ENCODE measurements at regions not wholly inside any gene's neighbourhood (a gene's known extent, or its start where the extent isn't known, plus 50 kb on each side); places are given as distances from the start of the nearest gene placed in this dataset.
A peak's percentile ranks its signal among the peaks of the same experiment; 100 is the strongest.
"Not testable (repeated sequence)": the region's sequence is repeated elsewhere in the genome, so short reads cannot be mapped to it uniquely, and the experiment has no call there.

DNA sequence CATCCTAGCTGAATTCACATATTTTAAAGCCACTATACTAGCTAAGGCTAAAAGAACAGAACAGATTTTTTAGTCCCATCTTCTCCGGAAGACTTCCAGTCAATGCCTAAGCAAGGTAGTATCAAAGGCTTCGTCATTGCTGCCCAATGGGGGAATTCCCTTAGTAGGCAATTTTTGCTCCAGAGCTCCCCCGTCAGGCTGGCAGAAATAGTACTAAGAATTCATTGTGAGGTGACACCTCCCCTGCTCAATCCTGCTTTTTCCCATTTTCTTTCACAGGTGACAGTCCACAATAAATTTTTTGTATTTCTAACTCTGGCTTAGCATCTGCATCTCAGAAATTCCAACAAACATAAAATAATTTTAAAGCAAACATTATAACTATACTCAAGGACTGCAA is 52.8 kb upstream of the SRSF6 start:
- no peak for DNase-seq (ENCODE audit: low spot score)

DNA sequence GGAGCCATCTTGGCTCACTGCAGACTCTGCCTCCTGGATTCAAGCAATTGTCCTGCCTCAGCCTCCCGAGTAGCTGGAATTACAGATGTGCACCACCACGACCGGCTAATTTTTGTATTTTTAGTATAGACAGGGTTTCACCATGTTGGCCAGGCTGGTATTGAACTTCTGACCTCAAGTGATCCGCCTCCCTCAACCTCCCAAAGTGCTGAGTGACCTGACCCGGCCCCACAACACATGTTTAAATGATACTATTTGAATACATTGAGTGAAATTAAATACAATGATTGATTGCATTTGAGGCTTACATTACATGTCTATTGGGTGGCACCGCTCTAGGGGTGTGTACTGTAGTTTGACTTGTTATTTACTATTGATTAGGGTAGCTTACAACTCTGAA is 56.8 kb upstream of the SRSF6 start:
- DNase-seq (ENCODE audit: low spot score) = not testable (repeated sequence)

GRCh38 chr20:43398676-43399324 is 58.9 kb upstream of the SRSF6 start:
- no peak for DNase-seq (ENCODE audit: low spot score)

DNA sequence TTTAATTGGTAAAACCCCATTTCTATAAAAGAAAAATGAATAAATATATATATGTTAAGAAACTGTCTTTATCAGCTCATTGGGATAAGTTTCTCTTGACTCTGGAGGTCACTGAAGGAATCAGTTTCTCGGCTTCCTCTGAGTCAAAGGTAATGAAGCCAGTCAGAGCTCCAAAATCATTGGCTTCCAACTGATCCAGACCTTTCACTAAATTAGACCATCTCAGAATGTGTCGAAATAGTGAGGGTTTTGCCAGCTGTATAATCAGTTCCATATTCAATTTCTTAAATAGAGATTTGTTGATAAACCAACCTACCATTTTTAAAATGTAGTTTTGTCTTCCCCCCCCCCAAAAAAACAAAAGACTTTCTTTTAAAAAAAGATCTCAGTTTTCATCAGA is 60.5 kb upstream of the SRSF6 start:
- no peak for DNase-seq (ENCODE audit: low spot score)

DNA sequence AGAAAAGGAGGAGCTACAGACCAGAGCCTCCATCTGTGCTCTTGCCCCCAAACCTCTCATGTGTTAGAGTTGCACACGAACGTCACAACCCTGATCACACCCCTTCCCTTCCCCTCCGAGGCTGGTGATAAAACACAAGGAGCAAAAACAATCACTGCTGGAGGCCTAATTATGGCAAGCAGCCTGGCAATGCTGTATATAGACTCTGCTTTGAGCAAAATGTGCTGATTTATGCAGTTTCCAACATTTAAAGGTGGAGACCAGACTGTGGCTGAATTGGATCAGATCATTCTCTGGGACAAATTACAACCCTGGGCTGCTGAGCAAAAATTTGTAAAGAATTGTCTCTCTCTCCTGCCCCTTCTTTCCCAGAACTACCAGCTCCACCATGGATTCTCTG is 64.6 kb upstream of the SRSF6 start:
- DNase-seq (ENCODE audit: low spot score) = no peak

- DNase-seq (ENCODE audit: low spot score) = no peak
Observed at GRCh38 chr20:43392561-43392960, 65.1 kb upstream of the SRSF6 start.

DNA sequence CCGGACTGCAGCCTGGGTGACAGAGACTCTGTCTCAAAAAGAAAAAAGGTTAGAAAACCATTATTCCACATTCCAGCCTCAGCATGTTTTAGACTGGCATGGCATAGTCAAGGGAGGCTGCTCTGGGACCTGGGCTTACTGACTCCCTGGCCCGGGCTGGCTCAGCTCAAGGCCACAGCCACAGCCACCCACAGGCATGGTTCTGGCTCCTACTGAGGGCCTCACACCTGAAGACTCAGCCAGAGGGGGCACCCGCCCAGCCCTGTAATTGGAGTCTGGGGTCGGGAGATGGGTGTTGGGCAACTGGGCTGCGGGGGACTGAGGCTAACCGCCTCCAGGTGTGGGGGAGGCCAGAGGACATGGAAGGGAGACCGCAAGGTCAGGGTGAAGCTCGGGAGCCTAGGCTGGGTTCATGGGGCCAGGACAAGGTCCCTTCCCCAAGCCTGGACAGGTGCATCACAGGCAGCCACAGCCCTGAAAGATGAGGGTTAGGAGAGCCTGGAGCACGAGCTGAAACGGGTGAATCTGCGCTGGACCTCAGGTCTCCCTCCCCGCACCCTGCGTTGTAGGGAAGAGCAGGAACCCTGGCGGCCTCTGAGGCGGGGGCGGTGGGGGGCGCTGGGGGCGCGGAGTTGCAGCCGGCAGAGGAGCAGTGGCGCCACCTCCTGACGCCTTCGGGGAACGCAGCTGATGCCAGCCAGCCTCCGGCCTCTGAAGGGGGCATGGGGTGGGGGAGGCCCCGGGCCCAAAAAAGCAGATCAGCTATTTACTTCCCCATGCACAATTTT is 67.7 kb upstream of the SRSF6 start:
- DNase-seq (ENCODE audit: low spot score) = no peak

- no peak for DNase-seq (ENCODE audit: low spot score)
Observed at GRCh38 chr20:43389211-43389610, 68.5 kb upstream of the SRSF6 start.

DNA sequence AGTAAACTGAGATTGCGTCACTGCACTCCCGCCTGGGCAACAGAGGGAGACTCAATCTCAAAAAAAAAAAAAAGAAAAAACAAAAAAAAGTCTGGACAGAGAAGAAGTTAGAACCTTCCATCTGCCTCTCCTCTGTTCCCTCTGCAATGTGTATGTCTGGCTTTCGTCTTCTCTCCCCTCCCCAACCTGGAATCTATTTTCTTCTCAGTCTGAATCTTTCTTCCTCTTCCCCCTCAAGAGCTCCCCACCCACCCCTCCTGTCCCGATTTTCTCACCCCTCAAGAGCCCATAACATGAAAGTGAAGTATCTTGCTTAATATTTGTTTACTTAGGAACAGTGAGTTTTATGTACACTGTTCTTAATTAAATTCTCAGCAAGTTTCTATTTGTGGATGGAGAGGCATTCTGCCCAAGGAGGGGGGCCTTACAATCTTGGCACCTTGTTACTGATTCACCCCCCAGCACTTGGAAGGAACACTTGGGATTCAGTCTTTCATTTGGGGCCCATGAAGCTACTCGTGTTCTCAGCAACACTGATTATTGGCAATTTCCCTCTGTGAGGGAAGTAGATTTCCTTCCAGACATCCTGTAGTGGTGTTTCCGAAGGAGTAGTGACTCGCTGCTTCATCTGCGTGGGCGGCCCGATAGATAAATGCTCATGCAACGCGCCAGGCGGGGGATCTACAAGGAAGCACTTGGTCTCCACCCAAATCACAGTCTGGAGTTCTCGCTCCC is 69.3 kb upstream of the SRSF6 start:
- no peak for DNase-seq (ENCODE audit: low spot score)

GRCh38 chr20:43387737-43388136 is 70.0 kb upstream of the SRSF6 start:
- DNase-seq (ENCODE audit: low spot score) = no peak

- no peak for DNase-seq (ENCODE audit: low spot score)
Observed at GRCh38 chr20:43386878-43387277, 70.8 kb upstream of the SRSF6 start.

DNA sequence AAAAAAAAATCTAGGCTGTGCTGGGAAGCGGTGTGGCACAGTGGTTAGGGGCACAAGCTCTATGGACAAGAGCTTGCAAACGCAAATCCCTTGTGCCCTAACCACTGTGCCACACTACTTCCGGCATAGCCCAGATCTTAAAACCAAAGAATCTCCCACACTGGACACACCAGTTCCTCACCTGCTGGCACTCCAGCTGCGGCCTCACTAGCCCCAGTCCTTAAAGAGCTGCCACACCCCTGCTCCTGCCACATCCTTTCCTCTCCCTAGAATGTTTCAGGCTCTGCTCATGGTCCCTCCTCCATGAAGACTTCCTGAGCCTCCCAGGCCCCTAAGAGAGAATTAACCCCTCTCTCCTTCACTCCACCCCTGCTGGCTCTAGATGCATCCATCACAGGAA is 71.8 kb upstream of the SRSF6 start:
- no peak for DNase-seq (ENCODE audit: low spot score)

- no peak for DNase-seq (ENCODE audit: low spot score)
Observed at GRCh38 chr20:43384101-43384940, 73.4 kb upstream of the SRSF6 start.

GRCh38 chr20:43383026-43383795 is 74.5 kb upstream of the SRSF6 start:
- no peak for DNase-seq (ENCODE audit: low spot score)

DNA sequence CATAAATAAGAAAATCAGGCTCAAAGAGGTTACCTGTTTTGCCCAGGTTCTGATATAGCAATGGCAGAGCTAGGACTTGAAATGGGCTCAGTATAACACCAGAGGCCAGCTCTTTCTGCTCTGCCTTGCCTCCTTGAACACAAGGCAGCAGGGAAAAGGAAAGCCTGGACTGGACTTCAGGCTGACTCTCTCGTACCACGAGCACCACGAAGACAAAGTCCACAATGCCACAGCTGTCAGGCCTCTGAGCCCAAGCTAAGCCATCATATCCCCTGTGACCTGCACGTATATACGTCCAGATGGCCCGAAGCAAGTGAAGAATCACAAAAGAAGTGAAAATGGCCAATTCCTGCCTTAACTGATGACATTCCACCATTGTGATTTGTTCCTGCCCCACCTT is 75.6 kb upstream of the SRSF6 start:
- not testable (repeated sequence) for DNase-seq (ENCODE audit: low spot score)

DNA sequence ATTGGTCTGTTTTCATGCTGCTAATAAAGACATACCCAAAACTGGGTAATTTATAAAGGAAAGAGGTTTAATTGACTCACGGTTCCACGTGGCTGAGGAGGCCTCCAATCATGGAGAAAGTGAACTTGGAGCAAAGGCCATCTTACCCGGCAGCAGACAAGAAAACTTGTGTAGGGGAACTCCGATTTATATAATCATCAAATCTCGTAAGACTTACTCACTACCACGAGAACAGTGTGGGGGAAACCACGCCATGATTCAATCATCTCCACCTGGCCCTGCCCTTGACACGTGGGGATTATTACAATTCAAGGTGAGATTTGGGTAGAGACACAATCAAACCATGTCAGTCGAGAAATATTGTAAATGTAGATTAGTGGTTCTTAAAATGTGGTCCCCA is 76.2 kb upstream of the SRSF6 start:
- not testable (repeated sequence) for DNase-seq (ENCODE audit: low spot score)

DNA sequence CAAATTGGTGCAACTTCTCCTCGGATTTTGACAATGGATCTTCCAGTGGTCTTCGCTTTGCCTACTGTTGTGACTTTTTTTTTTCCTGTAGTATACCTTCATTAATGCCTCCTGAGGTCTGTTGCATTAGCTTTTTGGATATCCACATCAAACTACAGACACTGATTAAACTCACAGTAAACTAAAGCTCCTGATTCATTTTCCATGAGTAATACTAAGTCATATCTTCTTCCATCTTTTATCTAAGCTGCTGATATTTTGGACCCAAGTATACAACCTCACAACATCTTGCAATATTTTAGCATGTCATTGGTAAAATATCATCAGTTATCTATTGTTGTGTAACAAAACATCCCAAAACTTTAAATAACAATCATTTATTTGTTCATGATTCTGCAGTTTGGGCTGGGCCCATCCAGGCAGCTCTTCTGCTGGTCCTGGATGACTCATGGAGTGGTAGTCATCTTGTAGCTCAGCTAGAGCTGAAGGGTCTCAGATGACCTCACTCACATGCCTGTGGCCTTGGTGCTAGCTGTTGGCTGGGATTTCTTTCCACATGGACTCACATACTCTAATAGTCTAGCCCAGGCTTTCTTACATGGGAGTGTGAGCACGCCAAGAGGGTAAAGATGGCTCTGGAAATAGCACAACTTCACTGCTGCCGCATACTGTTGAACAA is 78.3 kb upstream of the SRSF6 start:
- peak; percentile 85 for DNase-seq (ENCODE audit: low spot score)

DNA sequence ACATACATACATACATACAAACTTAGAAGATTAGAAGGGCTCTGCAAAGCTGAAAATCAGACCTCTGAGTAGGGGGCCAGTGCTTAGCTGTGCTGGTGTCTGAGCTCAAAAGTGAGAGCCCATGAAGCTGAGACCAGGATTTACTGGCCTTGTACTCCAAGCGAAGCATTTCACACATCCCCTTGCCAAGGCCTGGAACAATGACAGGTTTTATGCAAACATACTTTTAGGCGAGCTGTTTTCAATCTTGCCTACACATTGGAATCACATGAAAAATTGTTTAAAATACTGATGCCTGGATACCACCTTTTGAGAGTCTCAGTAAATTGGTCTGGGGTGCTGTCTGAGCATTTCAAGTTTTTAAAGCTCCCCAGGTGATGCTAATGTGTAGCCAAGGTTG is 80.9 kb upstream of the SRSF6 start:
- no peak for DNase-seq (ENCODE audit: low spot score)

GRCh38 chr20:43375591-43375990 is 82.1 kb upstream of the SRSF6 start:
- DNase-seq (ENCODE audit: low spot score) = no peak

DNA sequence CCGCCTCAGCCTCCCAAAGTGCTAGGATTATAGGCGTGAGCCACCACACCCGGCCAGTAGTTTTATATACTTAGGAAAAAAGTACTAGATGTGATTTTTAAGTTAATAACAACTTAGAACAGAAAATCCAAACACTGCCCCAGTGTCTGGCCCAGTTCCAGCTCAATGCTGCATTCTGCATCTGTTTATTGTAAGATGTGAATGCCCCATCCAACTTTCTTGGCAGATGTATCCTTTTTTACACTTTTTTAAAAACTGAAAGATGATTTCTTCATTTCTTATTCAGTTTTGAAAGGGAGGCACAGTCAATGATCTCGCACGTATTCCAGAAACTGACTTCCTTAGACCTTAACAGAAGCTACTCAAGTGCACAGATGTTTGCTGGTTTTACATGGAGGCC is 85.6 kb upstream of the SRSF6 start:
- no peak for DNase-seq (ENCODE audit: low spot score)

GRCh38 chr20:43365691-43366090 is 92.0 kb upstream of the SRSF6 start:
- no peak for DNase-seq (ENCODE audit: low spot score)

All from H4 (cell line).